Ectodermal cell (in vitro differentiated cells): ENCODE measurements at regions not wholly inside any gene's neighbourhood (a gene's known extent, or its start where the extent isn't known, plus 50 kb on each side); places are given as distances from the start of the nearest gene placed in this dataset.

Source experiments
- H3K27ac ChIP-seq: 2 replicates; pipeline ENCODE4 v1.7.0; 2013; ENCODE audit warnings: mild to moderate bottlenecking, low read depth, low read length; ENCODE audit not compliant: insufficient read depth, poor library complexity, severe bottlenecking
- H3K27me3 ChIP-seq: 2 replicates; pipeline ENCODE4 v1.7.0; 2013; ENCODE audit warnings: mild to moderate bottlenecking, low read length; ENCODE audit not compliant: insufficient read depth, control insufficient read depth, poor library complexity, severe bottlenecking
- H3K36me3 ChIP-seq: one replicate; pipeline ENCODE4 v1.7.0; 2013; ENCODE audit warnings: low read length; ENCODE audit not compliant: control insufficient read depth, insufficient read depth
- H3K4me1 ChIP-seq: one replicate; pipeline ENCODE4 v1.7.0; 2013; ENCODE audit warnings: low read length; ENCODE audit not compliant: control insufficient read depth, insufficient read depth
- H3K4me3 ChIP-seq: 2 replicates; pipeline ENCODE4 v1.7.0; 2013; ENCODE audit warnings: low read depth, low read length, control low read depth; ENCODE audit not compliant: insufficient read depth
- H3K9me3 ChIP-seq: 2 replicates; pipeline ENCODE4 v1.7.0; 2013; ENCODE audit warnings: mild to moderate bottlenecking, low read length, moderate library complexity; ENCODE audit not compliant: control insufficient read depth
- WGBS, 2 experiments: methylation state at CpG; one replicate each; pipeline ENCODE4 v1.1.7; 2013; ENCODE audit warnings: missing lambda C conversion rate in 2 of 2; 5-methylcytosine and 5-hydroxymethylcytosine counted together

DNA sequence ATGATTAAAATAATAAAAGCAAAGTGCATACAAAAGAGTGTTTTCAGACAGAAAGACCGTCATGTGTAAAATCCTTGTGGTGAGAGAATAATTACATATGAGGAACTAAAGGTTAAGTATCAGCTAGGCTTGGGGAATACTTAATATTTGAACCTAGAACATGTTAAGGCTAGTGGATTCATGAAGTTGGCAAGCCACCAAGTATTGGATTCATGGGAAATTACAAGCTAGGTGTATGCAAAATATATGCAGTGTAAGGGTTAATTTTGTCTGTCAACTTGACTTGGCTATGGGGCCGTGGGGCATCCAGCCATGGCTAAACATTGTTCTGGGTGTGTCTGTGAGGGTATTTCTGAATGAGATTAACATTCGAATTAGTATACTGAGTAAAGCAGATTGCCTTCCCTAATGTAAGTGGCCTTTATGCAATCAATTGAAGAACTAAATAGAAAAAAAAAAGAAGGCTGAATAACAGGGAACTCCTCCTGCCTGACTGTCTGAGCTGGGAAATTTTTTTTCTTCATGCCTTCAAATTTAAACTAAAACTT is 533.5 kb upstream of the KLF12 start:
- 87 to 91% methylated on average over 3 of the region's 3 CpGs for WGBS, 2 experiments
- no peaks in the 10 kb centered on the region for H3K36me3 ChIP-seq
- H3K9me3 ChIP-seq: no peaks in the 10 kb centered on the region
- no peak overlapping the region for H3K4me3 ChIP-seq
- H3K4me1 ChIP-seq: no peaks in the 10 kb centered on the region
- H3K27me3 ChIP-seq: no peaks in the 10 kb centered on the region
- H3K27ac ChIP-seq: no peak overlapping the region

DNA sequence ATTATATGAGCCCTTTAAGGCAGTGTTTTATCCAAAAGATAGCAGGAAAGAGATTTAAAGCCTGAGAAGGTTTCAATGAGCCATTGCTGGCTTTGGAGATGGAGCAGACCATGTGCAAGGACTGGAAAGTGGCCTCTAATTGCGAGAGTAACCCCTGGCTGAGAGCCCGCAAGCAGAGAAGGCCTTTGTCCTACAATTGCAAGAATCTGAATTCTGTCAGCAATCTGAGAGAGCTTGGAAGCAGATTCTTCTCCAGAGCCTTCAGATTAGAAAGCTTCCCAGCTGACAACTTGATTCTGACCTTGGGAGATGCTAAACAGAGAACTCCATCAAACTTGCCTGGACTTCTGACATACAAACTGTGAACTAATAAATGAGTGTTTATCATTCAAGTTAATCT is 528.7 kb upstream of the KLF12 start:
- no peak overlapping the region for H3K27ac ChIP-seq
- 89 to 94% methylated on average over 2 of the region's 2 CpGs for WGBS, 2 experiments
- H3K4me1 ChIP-seq: no peaks in the 10 kb centered on the region
- H3K36me3 ChIP-seq: no peaks in the 10 kb centered on the region
- no peak overlapping the region for H3K4me3 ChIP-seq
- no peaks in the 10 kb centered on the region for H3K27me3 ChIP-seq
- peaks cover under 1% of the 10 kb centered on the region for H3K9me3 ChIP-seq

DNA sequence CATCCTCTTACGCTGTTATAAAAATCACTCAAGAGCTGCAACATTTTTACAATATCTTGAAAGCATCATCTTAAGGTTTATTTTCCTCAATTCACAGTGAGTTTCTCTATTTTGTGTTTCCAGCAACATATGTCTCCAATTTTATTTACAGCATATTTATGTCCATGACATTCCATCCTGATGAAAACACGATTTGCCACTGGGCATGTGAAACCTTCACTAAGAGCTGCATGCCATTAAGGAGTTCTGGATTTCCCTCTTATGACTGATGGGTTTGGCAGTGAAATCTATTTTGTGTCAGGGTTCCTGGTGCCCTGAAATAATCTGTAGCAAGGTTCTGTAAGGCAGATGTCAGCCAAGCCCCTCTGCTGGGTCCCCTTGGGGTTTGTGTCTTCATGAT is 527.6 kb upstream of the KLF12 start:
- Histone ChIP-seq H3K27me3 (no peaks in the 10 kb centered on the region), H3K4me1 (no peaks in the 10 kb centered on the region), H3K27ac (no peak overlapping the region), H3K36me3 (no peaks in the 10 kb centered on the region), H3K9me3 (peaks cover 4% of the 10 kb centered on the region), H3K4me3 (no peak overlapping the region)
- whole genome bisulfite sequencing, 2 experiments: 88 to 94% methylated on average over 2 of the region's 2 CpGs

DNA sequence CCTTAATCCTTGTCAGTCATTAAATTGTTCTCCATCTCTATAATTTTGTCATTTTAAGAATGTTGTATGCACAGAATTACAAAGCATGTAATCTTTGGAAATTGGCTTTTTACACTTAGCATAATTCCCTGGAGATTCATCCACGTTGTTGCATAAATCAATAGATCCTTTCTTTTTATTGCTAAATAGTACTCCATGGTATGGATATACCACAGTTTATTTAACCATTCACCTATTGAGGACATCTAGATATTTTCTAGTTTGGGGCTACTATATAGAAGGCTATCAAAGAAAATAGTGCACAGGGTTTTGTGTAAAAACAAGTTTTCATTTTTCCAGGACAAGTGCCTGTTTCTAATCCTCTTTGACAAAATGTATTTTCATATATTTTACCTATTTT is 523.6 kb upstream of the KLF12 start:
- H3K27me3 ChIP-seq: no peaks in the 10 kb centered on the region
- no peak overlapping the region for H3K4me3 ChIP-seq
- 86% methylated on average over 1 of the region's 1 CpG; no CpG with 5 or more reads in 1 of the 2 experiments for WGBS, 2 experiments
- no peak overlapping the region for H3K27ac ChIP-seq
- H3K9me3 ChIP-seq: peaks cover 4% of the 10 kb centered on the region
- H3K4me1 ChIP-seq: no peaks in the 10 kb centered on the region
- H3K36me3 ChIP-seq: no peaks in the 10 kb centered on the region

DNA sequence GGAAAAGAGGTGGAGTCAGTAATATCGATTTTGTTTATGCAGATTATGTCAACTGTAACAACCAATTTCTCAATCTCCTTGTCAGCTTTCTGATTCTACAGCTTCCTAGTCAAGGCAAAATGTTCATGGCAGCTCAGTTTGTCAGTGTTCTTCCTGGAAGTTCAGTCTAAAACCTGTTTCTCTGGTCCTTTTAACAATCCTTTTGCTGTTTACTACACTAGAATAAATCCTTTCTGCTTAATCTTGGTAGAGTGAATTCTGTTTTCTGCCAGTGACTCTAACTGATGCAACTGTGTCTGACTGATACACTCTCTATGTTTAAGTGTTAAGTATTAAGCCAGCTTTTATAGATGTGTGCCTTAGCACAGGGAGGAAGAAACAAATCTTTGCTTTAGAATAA is 516.9 kb upstream of the KLF12 start:
- Histone ChIP-seq H3K9me3 (no peaks in the 10 kb centered on the region), H3K27ac (no peak overlapping the region), H3K36me3 (no peaks in the 10 kb centered on the region), H3K4me3 (no peak overlapping the region), H3K27me3 (no peaks in the 10 kb centered on the region), H3K4me1 (no peaks in the 10 kb centered on the region)
- WGBS, 2 experiments: 92 to 94% methylated on average over 1 of the region's 1 CpG

DNA sequence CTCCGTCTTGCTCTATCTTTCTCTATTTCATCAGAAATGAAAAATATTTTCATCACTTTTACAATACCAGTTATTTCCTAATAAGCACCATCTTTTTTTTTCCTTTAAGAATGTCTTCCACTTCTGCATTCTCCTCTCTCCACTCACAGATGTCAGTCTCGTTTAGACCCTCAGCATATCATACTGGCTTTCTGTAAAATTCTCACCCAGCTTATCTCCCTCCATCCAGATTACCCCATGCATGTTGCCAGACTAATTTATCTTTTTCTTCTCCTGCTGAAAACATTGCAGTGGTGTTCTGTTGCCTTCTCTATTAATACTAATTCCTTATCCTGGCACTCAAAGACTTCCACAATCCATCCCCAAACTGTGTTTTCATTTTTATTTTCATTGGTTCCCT is 513.8 kb upstream of the KLF12 start:
- WGBS, 2 experiments: 90 to 95% methylated on average over 2 of the region's 2 CpGs
- Histone ChIP-seq H3K27ac (no peak overlapping the region), H3K9me3 (no peaks in the 10 kb centered on the region), H3K4me3 (no peak overlapping the region), H3K27me3 (no peaks in the 10 kb centered on the region), H3K36me3 (no peaks in the 10 kb centered on the region), H3K4me1 (no peaks in the 10 kb centered on the region)

DNA sequence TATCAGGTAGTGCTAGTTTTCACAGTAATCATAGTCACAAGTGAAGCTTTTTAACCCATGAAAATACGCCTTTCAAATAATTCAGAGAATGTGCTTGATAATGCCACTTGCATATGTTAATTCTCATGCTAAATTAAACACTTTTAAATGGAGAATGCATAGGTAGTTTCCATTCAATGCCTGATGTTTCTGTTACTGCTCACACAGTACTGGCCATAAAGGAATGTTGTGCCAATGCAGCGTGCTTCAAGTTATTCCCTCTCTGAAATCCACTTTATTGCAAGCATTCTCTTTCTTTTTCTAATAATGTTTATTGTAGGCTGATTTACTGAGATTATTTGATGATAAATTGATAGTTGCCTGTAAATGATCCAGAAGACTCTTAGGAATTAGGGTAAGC is 513.0 kb upstream of the KLF12 start:
- H3K9me3 ChIP-seq: no peaks in the 10 kb centered on the region
- H3K4me3 ChIP-seq: no peak overlapping the region
- 82% methylated on average over 2 of the region's 2 CpGs; no CpG with 5 or more reads in 1 of the 2 experiments for WGBS, 2 experiments
- no peaks in the 10 kb centered on the region for H3K4me1 ChIP-seq
- no peak overlapping the region for H3K27ac ChIP-seq
- no peaks in the 10 kb centered on the region for H3K27me3 ChIP-seq
- no peaks in the 10 kb centered on the region for H3K36me3 ChIP-seq

DNA sequence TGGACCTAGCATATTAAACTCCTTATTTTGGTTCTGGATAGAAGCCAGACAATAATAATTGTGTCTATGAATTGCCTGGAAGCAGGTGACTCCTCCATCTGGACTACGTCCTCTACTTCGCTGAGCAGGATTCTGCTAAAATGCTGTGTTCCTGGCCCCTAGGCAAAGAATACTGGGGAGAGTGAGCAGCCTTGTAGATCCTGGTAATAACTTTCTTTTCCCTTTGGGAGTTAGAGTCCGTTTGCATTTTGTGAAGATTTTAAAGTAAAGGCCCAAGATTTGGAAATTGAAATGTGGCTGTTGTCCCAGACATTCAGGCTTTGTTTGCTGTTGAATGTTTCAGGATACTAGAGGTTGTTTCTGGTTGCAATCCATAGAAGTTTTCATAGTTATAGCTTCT is 511.9 kb upstream of the KLF12 start:
- Histone ChIP-seq H3K4me3 (no peak overlapping the region), H3K27me3 (no peaks in the 10 kb centered on the region), H3K4me1 (no peaks in the 10 kb centered on the region), H3K9me3 (no peaks in the 10 kb centered on the region), H3K27ac (no peak overlapping the region), H3K36me3 (no peaks in the 10 kb centered on the region)
- WGBS, 2 experiments: 92 to 95% methylated on average over 3 of the region's 3 CpGs

DNA sequence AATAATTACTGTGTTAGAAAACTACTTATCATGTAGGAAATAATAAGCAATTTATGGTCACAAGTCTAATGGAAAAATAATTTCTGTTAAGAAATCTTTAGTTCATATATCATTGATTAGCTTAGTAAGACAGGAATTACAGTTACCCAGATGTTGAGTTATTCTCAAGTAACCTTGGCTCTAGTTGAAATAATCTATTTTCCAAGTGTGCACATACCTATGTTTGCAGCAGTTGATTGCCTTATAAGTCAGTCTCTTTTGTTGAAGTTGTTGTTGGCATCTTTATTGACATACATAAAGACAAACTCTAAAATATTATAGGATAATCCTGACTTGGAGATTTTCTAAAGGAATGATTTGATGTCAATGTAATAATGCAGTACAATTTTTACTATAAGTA is 511.4 kb upstream of the KLF12 start:
- H3K27me3 ChIP-seq: no peaks in the 10 kb centered on the region
- H3K27ac ChIP-seq: no peak overlapping the region
- H3K4me3 ChIP-seq: no peak overlapping the region
- no peaks in the 10 kb centered on the region for H3K36me3 ChIP-seq
- H3K4me1 ChIP-seq: no peaks in the 10 kb centered on the region
- H3K9me3 ChIP-seq: no peaks in the 10 kb centered on the region

DNA sequence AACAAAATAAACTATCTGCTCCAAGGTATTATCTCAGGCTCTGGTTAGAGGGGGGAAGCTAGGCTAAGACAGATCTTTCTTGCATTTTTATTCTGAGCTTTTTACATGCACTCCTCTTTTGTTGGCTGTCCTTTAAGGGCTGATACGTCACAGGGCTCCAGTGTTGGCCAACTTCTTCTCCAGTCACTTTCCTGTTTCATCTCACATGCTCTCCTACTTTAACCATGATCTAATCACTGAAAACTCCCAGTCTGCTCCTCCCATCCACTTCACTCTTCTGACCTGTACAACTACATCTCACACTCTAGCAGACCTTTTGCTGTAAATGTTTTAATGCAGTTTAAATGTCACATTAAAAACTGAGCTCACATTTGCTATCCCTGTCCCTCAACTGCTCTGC is 510.0 kb upstream of the KLF12 start:
- no peaks in the 10 kb centered on the region for H3K9me3 ChIP-seq
- H3K4me1 ChIP-seq: no peaks in the 10 kb centered on the region
- H3K36me3 ChIP-seq: no peaks in the 10 kb centered on the region
- 89 to 92% methylated on average over 1 of the region's 1 CpG for WGBS, 2 experiments
- no peaks in the 10 kb centered on the region for H3K27me3 ChIP-seq
- H3K27ac ChIP-seq: no peak overlapping the region
- H3K4me3 ChIP-seq: no peak overlapping the region

DNA sequence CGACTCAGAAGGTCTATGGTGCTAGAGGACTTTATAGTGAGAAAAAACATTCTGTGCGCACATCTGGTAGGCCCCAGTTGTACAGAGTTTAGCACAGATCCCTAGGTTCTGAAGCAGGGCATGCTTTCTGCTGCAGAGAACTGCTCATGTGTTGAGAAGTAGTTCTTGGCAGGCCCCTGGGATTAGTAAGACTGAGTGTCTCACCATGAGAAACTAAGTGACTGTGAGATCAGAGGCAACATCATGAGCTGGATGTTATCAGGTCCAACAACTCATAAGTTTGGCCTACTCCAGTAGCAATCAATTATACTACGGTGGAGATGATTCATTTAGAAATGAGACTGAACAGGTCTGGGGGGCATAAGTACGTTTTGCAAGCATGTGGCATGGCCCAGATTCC is 507.4 kb upstream of the KLF12 start:
- Histone ChIP-seq H3K4me1 (no peaks in the 10 kb centered on the region), H3K27ac (no peak overlapping the region), H3K36me3 (no peaks in the 10 kb centered on the region), H3K9me3 (no peaks in the 10 kb centered on the region), H3K4me3 (no peak overlapping the region), H3K27me3 (no peaks in the 10 kb centered on the region)
- 94 to 96% methylated on average over 4 of the region's 4 CpGs for WGBS, 2 experiments
